HG02588 (cell line): ENCODE measurements at regions not wholly inside any gene's neighbourhood (a gene's known extent, or its start where the extent isn't known, plus 50 kb on each side); places are given as distances from the start of the nearest gene placed in this dataset.
"Not testable (repeated sequence)": the region's sequence is repeated elsewhere in the genome, so short reads cannot be mapped to it uniquely, and the experiment has no call there.

Source experiments
- ATAC-seq: cut with Tn5 transposase; IDR thresholded peaks from one replicate; pipeline ENCODE4 v1.9.1; 2021; ENCODE audit warnings: mild to moderate bottlenecking, moderate library complexity; ENCODE audit not compliant: unreplicated experiment

DNA sequence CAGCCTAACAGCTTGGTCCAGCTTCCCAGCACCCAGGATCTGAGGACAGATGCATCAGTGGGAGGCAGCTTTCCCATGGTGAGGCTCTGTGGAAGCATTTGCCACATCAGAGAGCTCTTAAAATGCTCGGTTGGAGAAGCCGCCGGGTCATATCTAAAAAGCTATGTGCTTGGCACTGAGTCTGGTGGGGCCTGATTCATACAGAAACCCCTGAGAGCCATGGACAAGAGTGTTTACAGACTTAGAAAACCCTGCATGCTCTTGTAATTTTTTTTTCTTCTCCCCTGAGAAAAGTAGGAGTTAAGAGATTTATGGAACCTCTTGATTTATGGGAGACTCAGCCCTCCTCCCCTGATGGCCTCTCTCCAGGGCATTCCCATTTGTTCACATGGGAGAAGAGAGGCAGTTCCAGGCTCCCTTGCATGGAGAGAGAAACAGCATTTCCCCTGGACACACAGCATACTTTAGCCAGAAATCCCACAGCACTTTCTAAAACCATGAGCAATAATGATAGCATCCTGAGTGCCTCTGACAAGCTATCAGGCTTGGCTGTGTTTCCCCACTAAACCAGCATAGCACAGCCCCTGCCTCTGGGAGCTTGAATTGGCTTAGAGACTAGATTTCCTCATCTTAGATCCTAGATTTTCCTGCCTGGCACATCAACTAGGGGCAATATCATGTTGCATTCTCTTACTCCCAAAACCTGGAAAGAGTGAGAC is 322.1 kb upstream of the AUTS2 start:
- ATAC-seq = no peak

DNA sequence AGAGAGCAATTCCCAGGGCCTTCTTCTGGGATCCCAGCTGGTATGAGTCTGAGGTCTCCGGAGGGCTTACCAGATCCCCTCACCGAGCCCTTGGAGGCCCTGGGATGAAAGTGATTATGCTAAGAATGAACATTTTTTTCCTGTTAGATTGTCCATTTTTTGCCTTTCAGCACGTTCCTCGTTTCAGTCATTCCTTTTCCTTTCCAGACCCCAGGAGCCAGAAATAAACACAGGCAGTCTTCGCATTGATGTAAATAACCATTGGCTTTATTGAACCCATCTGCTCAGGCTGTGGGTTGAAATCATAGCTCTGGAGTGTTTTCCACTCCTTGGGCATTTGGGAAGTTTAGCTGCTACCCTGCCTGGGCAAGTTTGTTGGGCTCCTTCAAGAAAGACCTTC is 320.9 kb upstream of the AUTS2 start:
- ATAC-seq = no peak

GRCh38 chr7:69282946-69283345 is 315.3 kb upstream of the AUTS2 start:
- no peak for ATAC-seq

DNA sequence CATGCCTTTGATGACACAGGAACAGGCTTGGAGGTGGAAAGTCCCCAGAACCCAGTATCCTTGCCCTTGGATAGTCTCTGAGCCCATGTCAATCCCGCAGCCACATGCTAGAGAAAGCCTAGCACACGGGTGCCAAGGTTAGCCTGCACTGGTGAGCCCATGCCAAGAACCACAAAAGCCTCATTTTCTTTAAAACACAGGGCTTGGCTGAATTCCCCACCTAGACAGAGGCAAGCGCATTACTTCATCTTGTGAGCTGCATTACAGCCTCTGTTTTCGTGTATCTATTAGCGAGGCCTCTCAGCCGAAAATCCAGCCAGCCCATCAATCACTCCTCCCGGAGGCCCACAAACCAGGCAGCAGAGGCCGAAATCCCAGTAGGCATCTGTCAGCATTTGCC is 314.9 kb upstream of the AUTS2 start:
- ATAC-seq = no peak

DNA sequence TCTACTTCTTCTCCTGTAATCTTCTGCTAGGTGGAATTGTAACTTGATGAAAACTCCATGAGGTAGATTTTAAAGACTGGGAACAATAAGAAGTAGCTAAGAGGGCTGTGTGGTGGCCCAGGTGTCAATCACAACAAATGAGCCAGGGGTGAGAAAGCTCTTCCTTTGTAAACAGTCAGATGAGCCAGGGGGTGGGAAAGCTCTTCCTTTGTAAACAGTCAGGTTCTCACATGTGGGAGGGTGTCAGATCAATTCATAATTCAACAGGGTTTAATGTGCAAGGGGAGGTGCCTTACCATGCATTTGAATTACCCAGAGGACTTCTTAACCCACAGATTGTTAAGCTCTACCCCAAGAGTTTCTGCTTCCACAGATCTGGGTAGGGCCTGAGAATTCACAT is 312.4 kb upstream of the AUTS2 start:
- ATAC-seq = no peak

DNA sequence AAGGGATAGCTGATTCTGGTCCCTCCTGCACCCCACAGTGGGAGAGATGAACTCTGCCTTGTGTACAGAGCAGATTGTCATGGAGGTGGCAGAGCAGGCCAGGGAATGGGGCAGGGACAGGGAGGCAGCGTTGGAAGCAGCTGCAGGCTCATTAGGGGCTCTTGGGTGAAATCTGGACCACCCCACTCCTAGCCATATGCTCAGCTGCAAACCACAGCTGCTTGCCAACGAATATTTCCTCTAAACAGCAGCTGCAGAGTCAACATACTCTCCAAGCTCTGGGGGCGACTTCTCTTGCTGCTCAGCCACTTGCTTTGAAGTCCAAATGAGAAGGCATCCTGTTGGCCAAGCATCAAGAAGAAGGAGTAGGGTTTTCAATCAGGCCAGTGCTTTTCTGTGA is 302.3 kb upstream of the AUTS2 start:
- ATAC-seq = no peak

- no peak for ATAC-seq
These were observed 297.0 kb upstream of the AUTS2 start for GRCh38 chr7:69301253-69301652.

GRCh38 chr7:69309601-69310000 is 288.7 kb upstream of the AUTS2 start:
- no peak for ATAC-seq

GRCh38 chr7:69311489-69311888 is 286.8 kb upstream of the AUTS2 start:
- ATAC-seq = no peak

DNA sequence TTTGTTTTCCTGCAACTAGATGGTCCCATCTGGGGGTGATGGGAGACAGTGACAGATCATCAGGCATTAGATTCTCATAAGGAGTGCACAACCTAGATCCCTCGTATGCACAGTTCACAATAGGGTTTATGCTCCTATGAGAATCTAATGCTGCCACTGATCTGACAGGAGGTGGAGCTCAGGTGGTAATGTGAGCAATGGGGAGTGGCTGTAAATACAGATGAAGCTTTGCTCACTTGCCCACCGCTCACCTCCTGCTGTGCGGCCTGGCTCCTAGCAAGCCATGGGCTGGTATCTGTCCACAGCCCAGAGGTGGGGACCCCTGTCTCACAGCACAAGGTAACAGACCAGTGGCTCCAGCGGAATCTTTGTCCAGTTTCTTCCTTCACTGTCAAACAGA is 284.4 kb upstream of the AUTS2 start:
- ATAC-seq = not testable (repeated sequence)

DNA sequence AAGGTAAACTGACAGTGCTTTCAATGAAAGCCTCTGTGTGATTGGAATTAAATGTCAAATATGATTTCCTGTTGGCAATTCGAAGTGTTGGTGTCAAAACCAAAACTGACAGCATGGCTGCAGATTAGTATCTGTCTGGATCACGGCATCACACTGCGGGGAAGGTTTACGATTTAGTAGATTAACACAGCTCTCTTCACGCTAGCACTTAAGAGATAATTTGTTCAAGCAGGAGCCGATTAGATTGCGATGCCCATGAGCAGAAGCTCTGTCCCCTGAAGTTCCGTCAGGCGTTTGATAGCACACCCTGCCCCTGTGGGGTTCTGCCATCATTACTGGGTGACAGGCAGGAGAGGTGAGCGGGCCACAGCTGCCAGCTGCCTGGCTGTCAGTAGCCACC is 279.5 kb upstream of the AUTS2 start:
- no peak for ATAC-seq

- no peak for ATAC-seq
These were observed 269.8 kb upstream of the AUTS2 start for GRCh38 chr7:69328516-69328915.

GRCh38 chr7:69334701-69335100 is 263.6 kb upstream of the AUTS2 start:
- ATAC-seq = no peak

DNA sequence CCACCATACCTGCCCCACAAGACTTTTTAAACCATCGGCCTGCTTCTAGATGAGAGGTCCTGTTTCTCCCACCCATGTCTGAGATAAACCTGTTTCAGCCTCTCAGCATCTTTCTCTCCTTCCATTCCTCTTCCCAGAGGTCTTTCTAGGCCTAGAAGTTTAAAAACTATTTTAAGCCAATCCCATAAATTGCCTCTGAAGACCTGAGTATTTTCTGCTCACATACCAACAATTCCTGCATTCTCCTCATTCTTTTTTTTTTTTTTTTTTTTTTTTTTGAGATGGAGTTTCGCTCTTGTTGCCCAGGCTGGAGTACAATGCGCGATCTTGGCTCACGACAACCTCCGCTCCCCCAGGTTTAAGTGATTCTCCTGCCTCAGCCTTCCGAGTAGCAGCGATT is 262.9 kb upstream of the AUTS2 start:
- ATAC-seq = no peak

- ATAC-seq = no peak
These were observed 261.3 kb upstream of the AUTS2 start for GRCh38 chr7:69336976-69337375.

DNA sequence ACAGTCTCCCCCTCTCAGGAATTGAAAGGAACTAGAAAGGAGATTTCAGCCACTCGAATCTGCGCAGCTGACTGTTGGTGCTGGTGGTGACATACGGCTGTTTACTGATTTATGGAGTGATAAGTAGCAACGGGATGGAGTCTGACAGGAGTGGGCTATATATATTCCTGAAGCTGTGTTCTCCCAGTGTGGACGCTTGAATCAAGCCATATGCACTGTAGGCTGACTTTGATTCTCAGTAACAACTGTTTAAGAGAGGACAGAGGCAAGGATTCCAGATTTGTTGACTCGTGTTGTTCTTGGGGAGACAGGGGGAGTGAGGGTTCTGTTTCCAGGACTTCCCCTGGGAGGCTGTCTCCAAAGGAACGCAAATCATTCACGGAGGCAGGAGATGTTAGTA is 260.1 kb upstream of the AUTS2 start:
- no peak for ATAC-seq

DNA sequence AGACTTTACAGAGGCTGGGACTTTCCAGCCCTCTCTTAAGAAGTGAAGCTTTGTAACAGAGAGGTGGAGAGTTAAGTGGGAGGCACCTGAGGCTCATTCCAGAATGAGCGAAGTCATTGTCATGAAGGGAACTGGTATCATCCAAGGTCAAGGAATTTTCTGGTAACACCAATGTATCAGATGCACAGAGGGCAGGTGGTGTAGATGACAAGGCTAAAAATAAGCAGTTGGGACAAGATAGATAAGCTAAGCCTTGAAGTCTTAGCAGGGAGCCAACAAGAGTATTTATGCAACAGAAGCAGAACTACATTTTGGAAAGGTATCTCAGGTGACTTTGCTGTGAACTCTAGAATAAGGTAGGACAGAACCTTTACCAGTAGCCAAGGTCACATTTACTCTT is 257.0 kb upstream of the AUTS2 start:
- no peak for ATAC-seq

- ATAC-seq = no peak
These were observed 256.0 kb upstream of the AUTS2 start for GRCh38 chr7:69342154-69342884.

- ATAC-seq = no peak
These were observed 249.0 kb upstream of the AUTS2 start for GRCh38 chr7:69349291-69349690.

GRCh38 chr7:69358163-69358821 is 240.0 kb upstream of the AUTS2 start:
- ATAC-seq = no peak

DNA sequence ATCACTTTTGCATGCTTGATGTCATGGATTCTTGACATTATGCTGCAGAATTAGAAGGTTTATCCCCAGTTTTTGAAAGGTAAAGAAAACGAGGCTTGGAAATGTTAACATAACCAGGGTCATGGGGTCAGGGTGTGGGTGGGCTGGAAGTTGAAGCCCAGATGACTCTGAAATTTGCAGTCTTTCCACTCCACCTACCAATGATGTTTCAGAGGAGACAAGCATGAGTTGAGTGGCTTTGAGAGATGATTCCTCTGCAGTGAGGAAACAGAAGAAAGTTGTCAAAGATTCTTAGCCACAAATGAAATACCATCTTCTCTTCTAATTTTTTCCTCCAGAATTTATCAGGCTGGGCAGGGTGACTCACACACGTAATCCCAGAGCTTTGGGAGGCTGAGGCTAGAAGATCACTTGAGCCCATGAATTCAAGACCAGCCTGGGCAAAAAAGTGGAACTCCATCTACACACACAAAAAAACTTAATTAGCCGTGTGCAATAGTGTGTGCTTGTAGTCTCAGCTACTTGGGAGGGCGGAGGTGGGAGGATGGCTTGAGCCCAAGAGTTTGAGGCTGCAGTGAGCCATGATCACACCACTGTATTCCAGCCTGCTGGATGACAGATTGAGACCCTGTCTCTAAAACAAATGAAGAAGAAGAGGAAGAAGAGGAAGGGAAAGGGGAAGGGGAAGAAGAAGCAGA is 239.1 kb upstream of the AUTS2 start:
- no peak for ATAC-seq

DNA sequence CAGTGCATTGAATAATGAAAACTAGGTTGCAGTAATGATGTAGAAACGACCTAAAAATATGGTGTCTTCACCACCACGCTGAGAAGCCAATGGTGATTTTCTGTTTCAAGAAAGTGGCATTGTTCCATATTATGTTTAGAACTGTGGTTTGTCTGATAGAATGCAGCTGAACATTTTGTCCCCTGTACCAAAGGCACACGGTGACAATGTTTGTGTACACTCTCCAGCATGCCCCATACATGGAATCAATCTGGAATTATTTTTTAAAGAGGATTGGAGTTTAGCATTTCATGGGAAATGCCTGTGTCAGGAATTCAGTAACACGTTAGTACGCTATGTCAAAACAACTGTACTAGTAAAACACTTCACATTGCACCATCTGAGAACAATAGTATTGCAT is 237.4 kb upstream of the AUTS2 start:
- no peak for ATAC-seq
